ENCODE measurements at regions not wholly inside any gene's neighbourhood (a gene's known extent, or its start where the extent isn't known, plus 50 kb on each side); places are given as distances from the start of the nearest gene placed in this dataset.
"Not testable (repeated sequence)": the region's sequence is repeated elsewhere in the genome, so short reads cannot be mapped to it uniquely, and the experiment has no call there.

- not testable (repeated sequence) for DNase-seq (ENCODE audit: low spot score)
Measured at GRCh38 chr3:10109-10996, 186.2 kb upstream of the CHL1 start.

GRCh38 chr3:11734-12133, 184.8 kb upstream of the CHL1 start:
- no peak for DNase-seq (ENCODE audit: low spot score)

GRCh38 chr3:14652-15051, 181.9 kb upstream of the CHL1 start:
- no peak for DNase-seq (ENCODE audit: low spot score)

- DNase-seq (ENCODE audit: low spot score) = no peak
Measured at GRCh38 chr3:16366-16765, 180.2 kb upstream of the CHL1 start.

- DNase-seq (ENCODE audit: low spot score) = no peak
Measured at GRCh38 chr3:20421-20820, 176.1 kb upstream of the CHL1 start.

GRCh38 chr3:24006-24405, 172.6 kb upstream of the CHL1 start:
- no peak for DNase-seq (ENCODE audit: low spot score)

GRCh38 chr3:25056-25455, 171.5 kb upstream of the CHL1 start:
- DNase-seq (ENCODE audit: low spot score) = no peak

- DNase-seq (ENCODE audit: low spot score) = not testable (repeated sequence)
Measured at GRCh38 chr3:35985-36384, 160.6 kb upstream of the CHL1 start.

GRCh38 chr3:42871-43744, 153.5 kb upstream of the CHL1 start:
- DNase-seq (ENCODE audit: low spot score) = not testable (repeated sequence)

- DNase-seq (ENCODE audit: low spot score) = no peak
Measured at GRCh38 chr3:44028-44676, 152.4 kb upstream of the CHL1 start.

GRCh38 chr3:44941-45340, 151.6 kb upstream of the CHL1 start:
- DNase-seq (ENCODE audit: low spot score) = not testable (repeated sequence)

GRCh38 chr3:46576-46975, 150.0 kb upstream of the CHL1 start:
- no peak for DNase-seq (ENCODE audit: low spot score)

GRCh38 chr3:53441-53840, 143.1 kb upstream of the CHL1 start:
- DNase-seq (ENCODE audit: low spot score) = not testable (repeated sequence)

- no peak for DNase-seq (ENCODE audit: low spot score)
Measured at GRCh38 chr3:54240-54639, 142.3 kb upstream of the CHL1 start.

- DNase-seq (ENCODE audit: low spot score) = no peak
Measured at GRCh38 chr3:56672-57071, 139.9 kb upstream of the CHL1 start.

- DNase-seq (ENCODE audit: low spot score) = no peak
Measured at GRCh38 chr3:59854-60253, 136.7 kb upstream of the CHL1 start.

- DNase-seq (ENCODE audit: low spot score) = no peak
Measured at GRCh38 chr3:63095-63765, 133.3 kb upstream of the CHL1 start.

- no peak for DNase-seq (ENCODE audit: low spot score)
Measured at GRCh38 chr3:69690-70089, 126.9 kb upstream of the CHL1 start.

- DNase-seq (ENCODE audit: low spot score) = no peak
Measured at GRCh38 chr3:72776-73175, 123.8 kb upstream of the CHL1 start.

GRCh38 chr3:73271-73670, 123.3 kb upstream of the CHL1 start:
- DNase-seq (ENCODE audit: low spot score) = no peak

- DNase-seq (ENCODE audit: low spot score) = no peak
Measured at GRCh38 chr3:74676-75243, 121.8 kb upstream of the CHL1 start.

GRCh38 chr3:75260-75659, 121.3 kb upstream of the CHL1 start:
- DNase-seq (ENCODE audit: low spot score) = no peak
